ENCODE measurements at regions not wholly inside any gene's neighbourhood (a gene's known extent, or its start where the extent isn't known, plus 50 kb on each side); places are given as distances from the start of the nearest gene placed in this dataset.
"Not testable (repeated sequence)": the region's sequence is repeated elsewhere in the genome, so short reads cannot be mapped to it uniquely, and the experiment has no call there.

- not testable (repeated sequence) for TF ChIP-seq YY1 (IDR thresholded peaks at IDR 0.05); ZBTB33 (IDR thresholded peaks at IDR 0.05); CTCF (IDR thresholded peaks at IDR 0.05; ENCODE audit: low read depth, low read length, missing input control); RAD21 (IDR thresholded peaks at IDR 0.05); MAX (IDR thresholded peaks at IDR 0.05); REST (IDR thresholded peaks at IDR 0.05); JUND (IDR thresholded peaks at IDR 0.05); TAF1 (conservative IDR thresholded peaks at IDR 0.05); RXRA (IDR thresholded peaks at IDR 0.05); SP1 (IDR thresholded peaks at IDR 0.05); EGR1 (IDR thresholded peaks at IDR 0.05; ENCODE audit: low read depth in 2 of 2); GABPA (IDR thresholded peaks at IDR 0.05 in 1 of 2, conservative IDR thresholded peaks at IDR 0.05 in 1 of 2)
Measured at GRCh38 chr9:41033877-41034276, 94.6 kb downstream of the FOXD4L6 start.
